H1 (cell line): ENCODE measurements at regions not wholly inside any gene's neighbourhood (a gene's known extent, or its start where the extent isn't known, plus 50 kb on each side); places are given as distances from the start of the nearest gene placed in this dataset.

Experiments
- CTCF ChIA-PET: fragments of 300-600 bp; sonication (Branson Sonifier 250); formaldehyde crosslinking; loops from one replicate; lab custom pipeline; 2021; ENCODE audit not compliant: partially characterized antibody; lab: Charles Lee
- POLR2A ChIA-PET: fragments of 300-600 bp; sonication (Branson Sonifier 250); formaldehyde crosslinking; loops from one replicate; lab custom pipeline; 2021; ENCODE audit warnings: inconsistent platforms; ENCODE audit not compliant: partially characterized antibody; lab: Charles Lee
- DNase-seq, 2 experiments: peaks; one replicate each; pipeline versions ENCODE4 v3.0.0 to v3.0.0-alpha.2; 2010 to 2022; ENCODE audit warnings: low spot score in 2 of 2, low read depth in 1 of 2, mixed read lengths in 1 of 2
- FAIRE-seq: peaks from 2 replicates; lab custom pipeline; 2011; peaks lifted over from hg19 to GRCh38; lab: Jason Lieb, UNC
- H2AFZ ChIP-seq: 2 replicates; pipeline ENCODE4 v1.8.1; 2012; ENCODE audit warnings: low read length, inconsistent platforms
- H2AK5ac ChIP-seq: 2 replicates; pipeline ENCODE4 v1.6.1; 2013; ENCODE audit warnings: low read depth, low read length
- H2BK120ac ChIP-seq: replicated peaks from 2 replicates; pipeline ENCODE3; 2013; ENCODE audit warnings: low read depth, low read length, inconsistent platforms
- H2BK12ac ChIP-seq: 2 replicates; pipeline ENCODE4 v1.6.1; 2013; ENCODE audit warnings: low read depth, low read length
- H2BK15ac ChIP-seq: 2 replicates; pipeline ENCODE4 v1.6.1; 2013; ENCODE audit warnings: low read length
- H2BK20ac ChIP-seq: 2 replicates; pipeline ENCODE4 v1.6.1; 2013; ENCODE audit warnings: low read length
- H2BK5ac ChIP-seq: 2 replicates; pipeline ENCODE4 v1.6.1; 2013; ENCODE audit warnings: low read depth, low read length
- H3K14ac ChIP-seq: 2 replicates; pipeline ENCODE4 v1.6.1; 2013; ENCODE audit warnings: inconsistent platforms; ENCODE audit not compliant: insufficient read length
- H3K18ac ChIP-seq: 2 replicates; pipeline ENCODE4 v1.6.1; 2013; ENCODE audit warnings: low read length; ENCODE audit errors: extremely low read depth
- H3K23ac ChIP-seq: 2 replicates; pipeline ENCODE4 v1.6.1; 2013; ENCODE audit warnings: inconsistent platforms; ENCODE audit not compliant: insufficient read length
- H3K23me2 ChIP-seq: 2 replicates; pipeline ENCODE4 v1.6.1; 2013; ENCODE audit warnings: low read depth, low read length
- H3K27ac ChIP-seq: 2 replicates; pipeline ENCODE4 v1.6.1; 2011; ENCODE audit warnings: low read depth, low read length, inconsistent platforms
- H3K27me3 ChIP-seq, 4 experiments: replicated peaks in 1 of 4; 1 replicate in 1 of 4; 2 replicates in 3 of 4; pipeline versions ENCODE4 v1.6.1 to v1.8.1; 2011 to 2013; ENCODE audit warnings: low read length in 3 of 4, mild to moderate bottlenecking in 3 of 4, inconsistent platforms in 2 of 4, mixed read lengths in 2 of 4, moderate library complexity in 1 of 4; ENCODE audit not compliant: control insufficient read depth in 3 of 4, insufficient read depth in 3 of 4; ENCODE audit errors: extremely low read depth in 1 of 4
- H3K36me3 ChIP-seq, 4 experiments: 2 replicates each; pipeline versions ENCODE4 v1.6.1 to v1.8.1; 2011 to 2013; ENCODE audit warnings: mild to moderate bottlenecking in 4 of 4, low read length in 3 of 4, moderate library complexity in 2 of 4, control low read depth in 1 of 4, inconsistent platforms in 1 of 4; ENCODE audit not compliant: insufficient read depth in 4 of 4, control insufficient read depth in 2 of 4
- H3K4ac ChIP-seq: replicated peaks from 2 replicates; pipeline ENCODE3; 2013; ENCODE audit warnings: low read length, low read depth, mixed read lengths, inconsistent platforms; ENCODE audit not compliant: insufficient read length
- H3K4me1 ChIP-seq, 4 experiments: replicated peaks in 1 of 4; 1 replicate in 1 of 4; 2 replicates in 3 of 4; pipeline versions ENCODE4 v1.6.1 to v1.8.1; 2011 to 2013; ENCODE audit warnings: low read length in 3 of 4, inconsistent platforms in 2 of 4, mixed read lengths in 1 of 4; ENCODE audit not compliant: insufficient read depth in 4 of 4, control insufficient read depth in 3 of 4
- H3K4me2 ChIP-seq, 2 experiments: 2 replicates each; pipeline versions ENCODE4 v1.6.1 to v1.8.1; 2011 to 2013; ENCODE audit warnings: low read depth in 2 of 2, low read length in 2 of 2, control low read depth in 1 of 2, inconsistent platforms in 1 of 2, mild to moderate bottlenecking in 1 of 2; ENCODE audit not compliant: insufficient read depth in 1 of 2
- H3K4me3 ChIP-seq, 4 experiments: fragments of 200-600, 300-600 bp in 1 of 4; sonication (generic), shearing (Covaris generic), sonication (Bioruptor Twin) in 1 of 4; 2 replicates each; pipeline versions ENCODE4 v1.5.1 to v1.8.1; 2011 to 2016; ENCODE audit warnings: low read length in 4 of 4, low read depth in 3 of 4, control low read depth in 2 of 4, inconsistent platforms in 2 of 4, mild to moderate bottlenecking in 2 of 4, mixed read lengths in 1 of 4, moderate library complexity in 1 of 4; ENCODE audit not compliant: insufficient read depth in 2 of 4; ENCODE audit errors: extremely low read depth in 1 of 4
- H3K56ac ChIP-seq: replicated peaks from 2 replicates; pipeline ENCODE3; 2013; ENCODE audit warnings: low read depth, mild to moderate bottlenecking, mixed read lengths, low read length, inconsistent platforms; ENCODE audit not compliant: insufficient read length
- H3K79me1 ChIP-seq: 2 replicates; pipeline ENCODE4 v1.6.1; 2013; ENCODE audit warnings: low read depth, low read length, control low read depth
- H3K79me2 ChIP-seq, 2 experiments: 2 replicates each; pipeline versions ENCODE4 v1.6.1 to v1.8.1; 2012 to 2013; ENCODE audit warnings: low read length in 2 of 2, mild to moderate bottlenecking in 2 of 2, inconsistent platforms in 1 of 2; ENCODE audit not compliant: insufficient read depth in 2 of 2, control insufficient read depth in 1 of 2
- H3K9ac ChIP-seq, 4 experiments: replicated peaks in 1 of 4; 1 replicate in 1 of 4; 2 replicates in 3 of 4; pipeline versions ENCODE4 v1.6.1 to v1.8.1; 2011 to 2013; ENCODE audit warnings: low read depth in 3 of 4, low read length in 3 of 4, control low read depth in 2 of 4, mild to moderate bottlenecking in 2 of 4, moderate library complexity in 2 of 4, inconsistent platforms in 1 of 4; ENCODE audit errors: extremely low read depth in 1 of 4
- H3K9me3 ChIP-seq, 2 experiments: 2 replicates each; pipeline versions ENCODE4 v1.6.1 to v1.8.1; 2012 to 2013; ENCODE audit warnings: mild to moderate bottlenecking in 2 of 2, moderate library complexity in 2 of 2, control low read depth in 1 of 2, inconsistent platforms in 1 of 2, low read depth in 1 of 2, low read length in 1 of 2, mixed read lengths in 1 of 2; ENCODE audit not compliant: insufficient read depth in 2 of 2
- H4K20me1 ChIP-seq, 2 experiments: replicated peaks in 1 of 2; 2 replicates each; pipeline versions ENCODE3 to v1.8.1; 2011 to 2013; ENCODE audit warnings: inconsistent platforms in 2 of 2, low read length in 2 of 2, mild to moderate bottlenecking in 1 of 2; ENCODE audit not compliant: insufficient read depth in 2 of 2, control insufficient read depth in 1 of 2
- H4K5ac ChIP-seq: 2 replicates; pipeline ENCODE4 v1.6.1; 2013; ENCODE audit warnings: low read length, low read depth, mixed read lengths, inconsistent platforms; ENCODE audit not compliant: insufficient read length
- H4K8ac ChIP-seq: 2 replicates; pipeline ENCODE4 v1.8.0; 2013; ENCODE audit warnings: mild to moderate bottlenecking, moderate library complexity, low read length, inconsistent platforms; ENCODE audit not compliant: insufficient read depth; ENCODE audit errors: extremely low read depth
- H4K91ac ChIP-seq: replicated peaks from 2 replicates; pipeline ENCODE3; 2013; ENCODE audit warnings: low read length, mixed read lengths, inconsistent platforms; ENCODE audit not compliant: insufficient read length
- BCL11A ChIP-seq, 2 experiments: IDR thresholded peaks; one replicate each; pipeline ENCODE4 v1.6.1; 2011; ENCODE audit warnings: low read depth in 2 of 2, low read length in 2 of 2, mild to moderate bottlenecking in 2 of 2
- KDM1A ChIP-seq: fragments of 200-600, 300-600 bp; sonication (generic); IDR thresholded peaks from 2 replicates; pipeline ENCODE4 v1.7.1; 2016; ENCODE audit warnings: mild to moderate bottlenecking, low read length, borderline replicate concordance
- KDM4A ChIP-seq: IDR thresholded peaks from one replicate; pipeline ENCODE4 v1.7.1; 2012; ENCODE audit warnings: low read depth, mild to moderate bottlenecking, moderate library complexity, low read length, inconsistent platforms; ENCODE audit not compliant: severe bottlenecking
- NANOG ChIP-seq: IDR thresholded peaks from 2 replicates; pipeline ENCODE4 v1.6.1; 2011; ENCODE audit warnings: low read length, low read depth, mild to moderate bottlenecking, inconsistent platforms; ENCODE audit not compliant: insufficient read depth, poor library complexity, severe bottlenecking
- NRF1 ChIP-seq: IDR thresholded peaks from 2 replicates; pipeline ENCODE4 v1.6.1; 2011; ENCODE audit warnings: mild to moderate bottlenecking, low read depth, low read length, improper control_type of control experiment
- POLR2A ChIP-seq, 2 experiments: IDR thresholded peaks; 1 replicate in 1 of 2; 2 replicates in 1 of 2; pipeline ENCODE4 v1.6.1; 2011; ENCODE audit warnings: low read depth in 2 of 2, low read length in 2 of 2, mild to moderate bottlenecking in 2 of 2; ENCODE audit errors: control extremely low read depth in 1 of 2
- POU5F1 ChIP-seq: IDR thresholded peaks from 2 replicates; pipeline ENCODE4 v1.6.1; 2011; ENCODE audit warnings: low read depth, mild to moderate bottlenecking, low read length, moderate library complexity
- SAP30 ChIP-seq: fragments of 300-600 bp; sonication (generic); IDR thresholded peaks from 2 replicates; pipeline ENCODE4 v1.7.1; 2012; ENCODE audit warnings: low read length, moderate library complexity, mild to moderate bottlenecking, inconsistent platforms; ENCODE audit not compliant: insufficient read depth, insufficient replicate concordance
- TBP ChIP-seq: IDR thresholded peaks from 2 replicates; pipeline ENCODE4 v1.6.1; 2011; ENCODE audit warnings: low read depth, low read length, improper control_type of control experiment
- YY1 ChIP-seq: IDR thresholded peaks from 2 replicates; pipeline ENCODE4 v1.6.1; 2011; ENCODE audit warnings: low read depth, mild to moderate bottlenecking, low read length
- WGBS, 2 experiments: shearing (Covaris generic) in 1 of 2; methylation state at CpG; one replicate each; pipeline versions ENCODE4 v1.1.6 to v1.1.7; 2013 to 2015; ENCODE audit warnings: low lambda C conversion rate in 2 of 2, mixed read lengths in 2 of 2, inconsistent platforms in 1 of 2, low coverage in 1 of 2, missing lambda C conversion rate in 1 of 2; ENCODE audit not compliant: insufficient replicate concordance in 2 of 2, insufficient coverage in 1 of 2, insufficient read length in 1 of 2; ENCODE audit errors: extremely low coverage in 1 of 2, missing lambda C conversion rate in 1 of 2; 5-methylcytosine and 5-hydroxymethylcytosine counted together
- TF ChIP-seq, protein P1 (sequence below): IDR thresholded peaks from 2 replicates; pipeline ENCODE4 v1.6.1; 2012; ENCODE audit warnings: inconsistent platforms

- Histone ChIP-seq H3K4me3 (no peak overlapping the region), H3K79me1 (no peaks in the 10 kb centered on the region), H3K79me2 (no peaks in the 10 kb centered on the region), H3K4me2 (no peak overlapping the region), H4K20me1 (no peaks in the 10 kb centered on the region), H3K27me3 (no peaks in the 10 kb centered on the region), H3K18ac (no peak overlapping the region; the same call in 1 of the 2 replicates), H4K91ac (no peak overlapping the region), H2AFZ (no peak overlapping the region), H3K56ac (no peak overlapping the region), H3K27ac (no peak overlapping the region), H3K4me1 (no peaks in the 10 kb centered on the region), H3K36me3 (no peaks in the 10 kb centered on the region), H2BK12ac (peak overlapping the region; percentile 55), H3K4ac (no peak overlapping the region), H2BK5ac (no peak overlapping the region), H2AK5ac (0 out of 2 replicates have a peak overlapping the region, but pooled peaks have one; percentile 53), H4K8ac (no peak overlapping the region), H3K9ac (no peak overlapping the region), H3K23ac (no peak overlapping the region), H3K14ac (no peak overlapping the region), H3K9me3 (no peaks in the 10 kb centered on the region), H2BK20ac (no peak overlapping the region), H4K5ac (no peak overlapping the region), H2BK15ac (no peak overlapping the region), H2BK120ac (no peak overlapping the region), H3K23me2 (no peaks in the 10 kb centered on the region)
- CTCF ChIA-PET, result interaction anchor here (1.1 to 1.4 kb wide), 2 partner anchors 12 to 322 kb away, joined by 3 read pairs; no protein-coding TSS in a partner anchor
- FAIRE-seq, result no peak
- POLR2A ChIA-PET, result no interaction called here
- TF ChIP-seq KDM4A, result no peak
- no peak for TF ChIP-seq TBP
- TF ChIP-seq POU5F1, result no peak
- TF ChIP-seq KDM1A, result no peak
- TF ChIP-seq NANOG, result no peak
- no peak for TF ChIP-seq SAP30
- no peak for TF ChIP-seq YY1
- TF ChIP-seq NRF1, result no peak
- no peak for TF ChIP-seq POLR2A (IDR thresholded peaks at IDR 0.05; ENCODE audit: control extremely low read depth in 1 of 2, low read depth in 2 of 2, low read length in 2 of 2)
- TF ChIP-seq, protein P1, sequence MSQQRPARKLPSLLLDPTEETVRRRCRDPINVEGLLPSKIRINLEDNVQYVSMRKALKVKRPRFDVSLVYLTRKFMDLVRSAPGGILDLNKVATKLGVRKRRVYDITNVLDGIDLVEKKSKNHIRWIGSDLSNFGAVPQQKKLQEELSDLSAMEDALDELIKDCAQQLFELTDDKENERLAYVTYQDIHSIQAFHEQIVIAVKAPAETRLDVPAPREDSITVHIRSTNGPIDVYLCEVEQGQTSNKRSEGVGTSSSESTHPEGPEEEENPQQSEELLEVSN, result no peak
- no peak for TF ChIP-seq BCL11A (IDR thresholded peaks at IDR 0.05; ENCODE audit: low read depth in 2 of 2, low read length in 2 of 2)
- WGBS, 2 experiments, result 78% methylated on average over 5 of the region's 5 CpGs; no CpG with 5 or more reads in 1 of the 2 experiments
- DNase-seq, result no peak
Measured at GRCh38 chr16:26344976-26345375, 653.2 kb downstream of the HS3ST4 start.
